ENCODE measurements at regions not wholly inside any gene's neighbourhood (a gene's known extent, or its start where the extent isn't known, plus 50 kb on each side); places are given as distances from the start of the nearest gene placed in this dataset.

- H3K27ac ChIP-seq (ENCODE audit: low read depth in 2 of 2, low read length in 2 of 2), result no peak overlapping the region
- no peak overlapping the region for H3K4me3 ChIP-seq (ENCODE audit: low read length in 2 of 2)
- H3K4me1 ChIP-seq (ENCODE audit: control insufficient read depth in 2 of 2, insufficient read depth in 2 of 2, low read length in 2 of 2), result no peaks in the 10 kb centered on the region
- H3K9me3 ChIP-seq (ENCODE audit: control insufficient read depth in 2 of 2, low read length in 2 of 2), result no peaks in the 10 kb centered on the region
- H3K27me3 ChIP-seq (ENCODE audit: control insufficient read depth in 2 of 2, insufficient read depth in 2 of 2, low read length in 2 of 2), result no peaks in the 10 kb centered on the region
- H3K36me3 ChIP-seq (ENCODE audit: control insufficient read depth in 2 of 2, insufficient read depth in 2 of 2, low read length in 2 of 2), result no peaks in the 10 kb centered on the region
- no peak overlapping the region for H3K9ac ChIP-seq (ENCODE audit: low read depth in 1 of 2, low read length in 2 of 2)
Observed at GRCh38 chr10:46226900-46227558, 59.8 kb upstream of the ANTXRL start.

GRCh38 chr10:46227571-46227935, 59.2 kb upstream of the ANTXRL start:
- no peaks in the 10 kb centered on the region for H3K4me1 ChIP-seq (ENCODE audit: control insufficient read depth in 2 of 2, insufficient read depth in 2 of 2, low read length in 2 of 2)
- H3K9me3 ChIP-seq (ENCODE audit: control insufficient read depth in 2 of 2, low read length in 2 of 2), result no peaks in the 10 kb centered on the region
- no peak overlapping the region for H3K4me3 ChIP-seq (ENCODE audit: low read length in 2 of 2)
- H3K9ac ChIP-seq (ENCODE audit: low read depth in 1 of 2, low read length in 2 of 2), result no peak overlapping the region
- no peaks in the 10 kb centered on the region for H3K27me3 ChIP-seq (ENCODE audit: control insufficient read depth in 2 of 2, insufficient read depth in 2 of 2, low read length in 2 of 2)
- H3K27ac ChIP-seq (ENCODE audit: low read depth in 2 of 2, low read length in 2 of 2), result no peak overlapping the region
- H3K36me3 ChIP-seq (ENCODE audit: control insufficient read depth in 2 of 2, insufficient read depth in 2 of 2, low read length in 2 of 2), result no peaks in the 10 kb centered on the region

- H3K4me3 ChIP-seq (ENCODE audit: low read length in 2 of 2), result no peak overlapping the region
- H3K27me3 ChIP-seq (ENCODE audit: control insufficient read depth in 2 of 2, insufficient read depth in 2 of 2, low read length in 2 of 2), result no peaks in the 10 kb centered on the region
- no peak overlapping the region for H3K27ac ChIP-seq (ENCODE audit: low read depth in 2 of 2, low read length in 2 of 2)
- H3K9ac ChIP-seq (ENCODE audit: low read depth in 1 of 2, low read length in 2 of 2), result no peak overlapping the region
- no peaks in the 10 kb centered on the region for H3K4me1 ChIP-seq (ENCODE audit: control insufficient read depth in 2 of 2, insufficient read depth in 2 of 2, low read length in 2 of 2)
- H3K9me3 ChIP-seq (ENCODE audit: control insufficient read depth in 2 of 2, low read length in 2 of 2), result no peaks in the 10 kb centered on the region
- H3K36me3 ChIP-seq (ENCODE audit: control insufficient read depth in 2 of 2, insufficient read depth in 2 of 2, low read length in 2 of 2), result no peaks in the 10 kb centered on the region
Observed at GRCh38 chr10:46227936-46228562, 58.7 kb upstream of the ANTXRL start.

- Histone ChIP-seq H3K27ac (ENCODE audit: low read depth in 2 of 2, low read length in 2 of 2) (no peak overlapping the region), H3K9ac (ENCODE audit: low read depth in 1 of 2, low read length in 2 of 2) (no peak overlapping the region), H3K4me1 (ENCODE audit: control insufficient read depth in 2 of 2, insufficient read depth in 2 of 2, low read length in 2 of 2) (no peaks in the 10 kb centered on the region), H3K36me3 (ENCODE audit: control insufficient read depth in 2 of 2, insufficient read depth in 2 of 2, low read length in 2 of 2) (no peaks in the 10 kb centered on the region), H3K27me3 (ENCODE audit: control insufficient read depth in 2 of 2, insufficient read depth in 2 of 2, low read length in 2 of 2) (no peaks in the 10 kb centered on the region), H3K9me3 (ENCODE audit: control insufficient read depth in 2 of 2, low read length in 2 of 2) (no peaks in the 10 kb centered on the region), H3K4me3 (ENCODE audit: low read length in 2 of 2) (no peak overlapping the region)
Observed at GRCh38 chr10:46228563-46229071, 58.2 kb upstream of the ANTXRL start.

GRCh38 chr10:46229144-46229563, 57.6 kb upstream of the ANTXRL start:
- no peaks in the 10 kb centered on the region for H3K9me3 ChIP-seq (ENCODE audit: control insufficient read depth in 2 of 2, low read length in 2 of 2)
- H3K27ac ChIP-seq (ENCODE audit: low read depth in 2 of 2, low read length in 2 of 2), result no peak overlapping the region
- no peak overlapping the region for H3K9ac ChIP-seq (ENCODE audit: low read depth in 1 of 2, low read length in 2 of 2)
- H3K4me3 ChIP-seq (ENCODE audit: low read length in 2 of 2), result no peak overlapping the region
- H3K36me3 ChIP-seq (ENCODE audit: control insufficient read depth in 2 of 2, insufficient read depth in 2 of 2, low read length in 2 of 2), result no peaks in the 10 kb centered on the region
- H3K4me1 ChIP-seq (ENCODE audit: control insufficient read depth in 2 of 2, insufficient read depth in 2 of 2, low read length in 2 of 2), result no peaks in the 10 kb centered on the region
- no peaks in the 10 kb centered on the region for H3K27me3 ChIP-seq (ENCODE audit: control insufficient read depth in 2 of 2, insufficient read depth in 2 of 2, low read length in 2 of 2)

- Histone ChIP-seq H3K9ac (ENCODE audit: low read depth in 1 of 2, low read length in 2 of 2) (no peak overlapping the region), H3K27ac (ENCODE audit: low read depth in 2 of 2, low read length in 2 of 2) (no peak overlapping the region), H3K4me3 (ENCODE audit: low read length in 2 of 2) (no peak overlapping the region), H3K4me1 (ENCODE audit: control insufficient read depth in 2 of 2, insufficient read depth in 2 of 2, low read length in 2 of 2) (no peaks in the 10 kb centered on the region), H3K27me3 (ENCODE audit: control insufficient read depth in 2 of 2, insufficient read depth in 2 of 2, low read length in 2 of 2) (no peaks in the 10 kb centered on the region), H3K36me3 (ENCODE audit: control insufficient read depth in 2 of 2, insufficient read depth in 2 of 2, low read length in 2 of 2) (no peaks in the 10 kb centered on the region), H3K9me3 (ENCODE audit: control insufficient read depth in 2 of 2, low read length in 2 of 2) (no peaks in the 10 kb centered on the region)
Observed at GRCh38 chr10:46230615-46231014, 56.2 kb upstream of the ANTXRL start.

GRCh38 chr10:46231087-46231486, 55.7 kb upstream of the ANTXRL start:
- Histone ChIP-seq H3K27ac (ENCODE audit: low read depth in 2 of 2, low read length in 2 of 2) (no peak overlapping the region), H3K4me3 (ENCODE audit: low read length in 2 of 2) (no peak overlapping the region), H3K9ac (ENCODE audit: low read depth in 1 of 2, low read length in 2 of 2) (no peak overlapping the region), H3K36me3 (ENCODE audit: control insufficient read depth in 2 of 2, insufficient read depth in 2 of 2, low read length in 2 of 2) (no peaks in the 10 kb centered on the region), H3K4me1 (ENCODE audit: control insufficient read depth in 2 of 2, insufficient read depth in 2 of 2, low read length in 2 of 2) (no peaks in the 10 kb centered on the region), H3K27me3 (ENCODE audit: control insufficient read depth in 2 of 2, insufficient read depth in 2 of 2, low read length in 2 of 2) (no peaks in the 10 kb centered on the region), H3K9me3 (ENCODE audit: control insufficient read depth in 2 of 2, low read length in 2 of 2) (no peaks in the 10 kb centered on the region)

GRCh38 chr10:46232084-46232483, 54.7 kb upstream of the ANTXRL start:
- Histone ChIP-seq H3K4me1 (ENCODE audit: control insufficient read depth in 2 of 2, insufficient read depth in 2 of 2, low read length in 2 of 2) (no peaks in the 10 kb centered on the region), H3K36me3 (ENCODE audit: control insufficient read depth in 2 of 2, insufficient read depth in 2 of 2, low read length in 2 of 2) (no peaks in the 10 kb centered on the region), H3K27ac (ENCODE audit: low read depth in 2 of 2, low read length in 2 of 2) (no peak overlapping the region), H3K9me3 (ENCODE audit: control insufficient read depth in 2 of 2, low read length in 2 of 2) (no peaks in the 10 kb centered on the region), H3K27me3 (ENCODE audit: control insufficient read depth in 2 of 2, insufficient read depth in 2 of 2, low read length in 2 of 2) (no peaks in the 10 kb centered on the region), H3K9ac (ENCODE audit: low read depth in 1 of 2, low read length in 2 of 2) (no peak overlapping the region), H3K4me3 (ENCODE audit: low read length in 2 of 2) (no peak overlapping the region)

GRCh38 chr10:46232666-46233065, 54.1 kb upstream of the ANTXRL start:
- Histone ChIP-seq H3K9ac (ENCODE audit: low read depth in 1 of 2, low read length in 2 of 2) (no peak overlapping the region), H3K9me3 (ENCODE audit: control insufficient read depth in 2 of 2, low read length in 2 of 2) (no peaks in the 10 kb centered on the region), H3K27me3 (ENCODE audit: control insufficient read depth in 2 of 2, insufficient read depth in 2 of 2, low read length in 2 of 2) (no peaks in the 10 kb centered on the region), H3K27ac (ENCODE audit: low read depth in 2 of 2, low read length in 2 of 2) (no peak overlapping the region), H3K4me3 (ENCODE audit: low read length in 2 of 2) (no peak overlapping the region), H3K4me1 (ENCODE audit: control insufficient read depth in 2 of 2, insufficient read depth in 2 of 2, low read length in 2 of 2) (no peaks in the 10 kb centered on the region), H3K36me3 (ENCODE audit: control insufficient read depth in 2 of 2, insufficient read depth in 2 of 2, low read length in 2 of 2) (no peaks in the 10 kb centered on the region)

- Histone ChIP-seq H3K27ac (ENCODE audit: low read depth in 2 of 2, low read length in 2 of 2) (no peak overlapping the region), H3K27me3 (ENCODE audit: control insufficient read depth in 2 of 2, insufficient read depth in 2 of 2, low read length in 2 of 2) (no peaks in the 10 kb centered on the region), H3K9ac (ENCODE audit: low read depth in 1 of 2, low read length in 2 of 2) (no peak overlapping the region), H3K4me1 (ENCODE audit: control insufficient read depth in 2 of 2, insufficient read depth in 2 of 2, low read length in 2 of 2) (no peaks in the 10 kb centered on the region), H3K4me3 (ENCODE audit: low read length in 2 of 2) (no peak overlapping the region), H3K36me3 (ENCODE audit: control insufficient read depth in 2 of 2, insufficient read depth in 2 of 2, low read length in 2 of 2) (no peaks in the 10 kb centered on the region), H3K9me3 (ENCODE audit: control insufficient read depth in 2 of 2, low read length in 2 of 2) (no peaks in the 10 kb centered on the region)
Observed at GRCh38 chr10:46233181-46233580, 53.6 kb upstream of the ANTXRL start.
